Fibroblast of mammary gland (primary cell): ENCODE measurements at regions not wholly inside any gene's neighbourhood (a gene's known extent, or its start where the extent isn't known, plus 50 kb on each side); places are given as distances from the start of the nearest gene placed in this dataset.

Source experiments
- DNase-seq: peaks from one replicate; pipeline ENCODE4 v3.0.0-alpha.2; 2010; ENCODE audit warnings: low read depth
- H3K4me3 ChIP-seq: 2 replicates; pipeline ENCODE4 v1.5.1; 2011; ENCODE audit warnings: low read depth, mild to moderate bottlenecking, low read length, moderate library complexity; ENCODE audit not compliant: control insufficient read depth
- TF ChIP-seq, protein P1 (sequence below): conservative IDR thresholded peaks from 2 replicates; pipeline ENCODE4 v1.5.1; 2011; ENCODE audit warnings: low read depth, low read length, inconsistent platforms; ENCODE audit not compliant: control insufficient read depth, insufficient read depth

DNA sequence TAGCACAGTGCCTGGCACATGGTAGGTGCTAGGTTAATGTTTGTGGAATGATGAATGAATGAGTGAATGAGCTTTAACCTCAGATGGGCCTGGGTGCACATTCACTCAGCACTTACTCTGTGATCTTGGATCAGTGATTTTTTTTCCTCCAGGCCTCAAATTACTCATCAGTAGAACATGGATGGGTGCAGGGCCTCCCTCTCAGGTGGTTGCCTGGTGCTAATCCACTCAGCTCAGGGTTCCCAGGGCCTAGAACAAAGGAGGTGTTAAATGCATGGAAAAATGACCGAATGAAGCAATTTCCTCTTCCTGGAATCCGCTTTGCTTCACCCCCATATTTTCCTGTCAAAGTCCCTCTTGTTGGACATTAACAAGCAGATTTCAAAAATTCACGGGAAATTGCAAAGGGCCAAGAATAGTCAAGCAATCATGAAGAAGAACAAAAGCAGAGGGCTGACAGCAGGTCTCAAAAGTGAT is 93.5 kb downstream of the MYEOV start:
- TF ChIP-seq, protein P1, sequence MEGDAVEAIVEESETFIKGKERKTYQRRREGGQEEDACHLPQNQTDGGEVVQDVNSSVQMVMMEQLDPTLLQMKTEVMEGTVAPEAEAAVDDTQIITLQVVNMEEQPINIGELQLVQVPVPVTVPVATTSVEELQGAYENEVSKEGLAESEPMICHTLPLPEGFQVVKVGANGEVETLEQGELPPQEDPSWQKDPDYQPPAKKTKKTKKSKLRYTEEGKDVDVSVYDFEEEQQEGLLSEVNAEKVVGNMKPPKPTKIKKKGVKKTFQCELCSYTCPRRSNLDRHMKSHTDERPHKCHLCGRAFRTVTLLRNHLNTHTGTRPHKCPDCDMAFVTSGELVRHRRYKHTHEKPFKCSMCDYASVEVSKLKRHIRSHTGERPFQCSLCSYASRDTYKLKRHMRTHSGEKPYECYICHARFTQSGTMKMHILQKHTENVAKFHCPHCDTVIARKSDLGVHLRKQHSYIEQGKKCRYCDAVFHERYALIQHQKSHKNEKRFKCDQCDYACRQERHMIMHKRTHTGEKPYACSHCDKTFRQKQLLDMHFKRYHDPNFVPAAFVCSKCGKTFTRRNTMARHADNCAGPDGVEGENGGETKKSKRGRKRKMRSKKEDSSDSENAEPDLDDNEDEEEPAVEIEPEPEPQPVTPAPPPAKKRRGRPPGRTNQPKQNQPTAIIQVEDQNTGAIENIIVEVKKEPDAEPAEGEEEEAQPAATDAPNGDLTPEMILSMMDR: no peak
- no peak overlapping the region for H3K4me3 ChIP-seq
- no peak for DNase-seq

DNA sequence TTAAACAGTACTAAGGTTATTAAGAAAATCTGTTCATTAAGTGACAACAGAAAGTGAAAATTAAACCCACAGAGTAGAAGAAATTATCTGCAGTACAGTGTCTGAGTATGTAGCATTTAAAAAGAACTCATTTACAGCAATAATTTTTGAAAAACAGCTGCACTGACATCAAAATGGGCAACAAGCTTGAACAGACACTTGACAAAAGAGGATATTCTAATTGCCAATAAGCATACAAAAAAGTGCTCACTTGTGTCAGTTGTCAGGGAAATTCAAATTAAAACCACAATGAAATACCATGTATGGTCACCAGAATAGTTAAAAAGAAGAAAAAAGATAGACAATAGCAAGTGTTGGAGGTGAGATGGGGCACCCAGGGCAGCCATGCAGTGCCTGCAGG is 93.3 kb upstream of the LINC01488 start:
- no peak overlapping the region for H3K4me3 ChIP-seq
- TF ChIP-seq, protein P1: no peak
- DNase-seq: no peak

DNA sequence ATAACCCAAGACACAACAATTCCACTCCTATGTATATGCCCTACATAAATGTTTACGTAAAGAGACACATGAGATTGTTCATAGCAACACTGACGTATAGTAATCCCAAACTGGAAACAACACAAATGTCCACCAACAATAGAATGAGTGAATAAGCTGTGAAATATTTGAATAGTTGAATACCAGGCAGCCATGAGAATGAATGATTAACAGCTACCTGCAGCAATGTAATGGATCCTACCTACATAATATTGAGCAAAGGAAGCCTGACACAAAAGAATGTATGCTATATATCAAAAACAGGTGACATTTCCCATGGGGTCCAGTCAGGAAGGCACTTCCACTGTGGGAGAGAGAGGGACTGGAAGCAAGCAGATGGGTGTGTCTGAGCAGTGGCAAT is 92.8 kb upstream of the LINC01488 start:
- DNase-seq: no peak
- TF ChIP-seq, protein P1: no peak
- no peak overlapping the region for H3K4me3 ChIP-seq

DNA sequence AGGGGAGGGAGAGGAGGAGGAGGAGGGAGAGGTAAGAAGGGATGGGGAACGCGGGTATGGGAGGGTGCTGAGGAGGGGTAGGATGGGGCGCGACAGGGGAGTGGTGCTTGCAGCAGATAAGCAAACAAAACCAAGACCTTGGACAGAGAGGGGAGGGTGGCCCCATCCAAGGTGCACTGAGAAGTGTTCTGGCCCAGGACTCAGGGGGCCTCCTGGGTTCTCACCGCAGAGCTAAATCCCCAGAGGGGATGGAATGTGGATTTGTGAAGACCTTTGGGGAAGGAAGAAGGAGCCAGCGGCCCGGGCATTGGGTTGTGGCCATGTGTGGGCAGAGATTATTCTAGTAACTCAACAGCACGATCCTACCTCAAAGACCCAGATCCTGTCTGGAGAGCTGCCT is 90.9 kb upstream of the LINC01488 start:
- no peak for DNase-seq
- TF ChIP-seq, protein P1: no peak
- H3K4me3 ChIP-seq: no peak overlapping the region

DNA sequence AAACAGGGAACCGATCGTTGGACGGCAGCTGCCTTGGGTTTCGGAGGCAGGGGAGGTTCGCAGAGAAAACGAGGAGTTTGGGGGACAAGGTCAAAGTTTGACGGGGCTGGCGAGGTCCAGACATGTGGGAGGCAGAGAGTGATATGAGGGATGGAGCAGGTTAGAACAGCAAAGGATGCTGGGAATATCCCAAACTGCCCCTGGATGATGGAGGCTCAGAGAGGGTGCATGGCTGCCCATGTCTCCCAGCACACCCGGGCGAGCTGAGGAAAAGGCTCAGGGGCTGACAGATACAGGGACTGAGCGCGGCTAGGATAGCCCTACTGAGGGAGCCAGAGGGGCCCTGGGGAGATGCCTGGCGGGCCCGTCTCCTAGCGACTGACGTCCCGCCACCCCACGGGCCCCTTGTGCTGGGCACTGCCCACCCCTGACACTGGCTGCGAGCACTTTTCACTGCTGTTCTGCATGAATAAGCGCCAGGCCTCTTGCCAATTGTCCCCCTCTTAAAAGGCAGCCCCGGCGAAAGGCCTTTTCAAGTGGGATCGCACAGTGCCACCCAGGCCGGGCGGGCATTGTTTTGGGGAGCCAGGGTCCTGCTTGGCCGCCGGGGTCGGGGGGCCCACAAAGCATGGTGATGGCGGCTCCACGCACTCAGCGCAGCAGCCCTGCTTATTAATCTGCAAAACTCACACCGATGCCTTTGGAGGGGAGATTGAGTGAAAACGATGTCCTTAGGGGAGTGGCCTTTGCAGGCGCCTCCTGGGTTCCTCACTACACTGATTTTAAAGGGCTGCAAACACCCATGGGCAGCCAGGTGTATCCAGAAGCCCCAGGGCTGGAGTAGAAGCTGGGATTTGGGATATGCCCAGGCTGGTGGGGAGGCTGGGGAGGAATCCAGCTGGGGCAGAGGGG is 90.0 kb upstream of the LINC01488 start:
- no peak overlapping the region for H3K4me3 ChIP-seq
- TF ChIP-seq, protein P1: no peak
- DNase-seq: no peak

DNA sequence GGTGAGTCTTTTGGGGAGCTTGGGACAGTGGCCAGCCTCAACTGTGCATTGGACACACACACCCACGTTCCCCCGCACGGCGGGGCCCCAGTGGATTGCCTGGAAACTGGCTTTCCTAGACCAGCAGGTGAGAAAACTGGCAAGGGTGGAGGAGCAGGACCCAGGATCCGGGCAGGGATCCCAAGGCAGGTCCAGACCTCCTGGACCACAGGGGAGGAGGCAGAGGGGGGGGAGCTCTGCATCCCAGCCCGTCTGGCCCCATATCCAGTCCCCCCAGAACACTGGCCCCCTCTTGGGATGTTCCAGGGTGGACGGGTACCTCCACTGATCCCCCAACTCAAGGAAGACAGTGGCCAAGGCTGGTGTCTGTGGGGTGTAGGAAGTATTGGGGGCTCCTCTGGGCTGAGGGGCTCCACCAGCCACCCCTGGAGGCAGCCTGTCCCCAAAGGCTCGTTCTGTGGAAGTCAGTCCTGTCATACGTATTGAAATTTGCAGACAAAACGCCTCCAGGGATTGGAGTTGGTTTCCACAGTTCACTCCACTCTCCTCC is 89.3 kb upstream of the LINC01488 start:
- no peak for DNase-seq
- TF ChIP-seq, protein P1: no peak
- H3K4me3 ChIP-seq: no peak overlapping the region
